Cardiac muscle cell (in vitro differentiated cells and primary cell): ENCODE measurements at regions not wholly inside any gene's neighbourhood (a gene's known extent, or its start where the extent isn't known, plus 50 kb on each side); places are given as distances from the start of the nearest gene placed in this dataset.

Experiments
- DNase-seq, 2 donors: peaks; one replicate each; pipeline versions ENCODE4 v3.0.0 to v3.0.0-alpha.2; 2010 to 2017; ENCODE audit warnings: low read depth in 1 of 2, low spot score in 1 of 2
- H3K27ac ChIP-seq: fragments of 200-600 bp; sonication (generic); 2 replicates; pipeline ENCODE4 v1.5.1; 2016
- H3K27me3 ChIP-seq: fragments of 200-600 bp; sonication (generic); 2 replicates; pipeline ENCODE4 v1.6.0; 2016; ENCODE audit warnings: control low read depth
- H3K36me3 ChIP-seq: fragments of 200-600 bp; sonication (generic); 2 replicates; pipeline ENCODE4 v1.5.1; 2016; ENCODE audit warnings: control low read depth
- H3K4me1 ChIP-seq: fragments of 200-600 bp; sonication (generic); 2 replicates; pipeline ENCODE4 v1.8.1; 2017; ENCODE audit warnings: low read depth, mild to moderate bottlenecking, mixed run types
- H3K4me3 ChIP-seq: fragments of 200-600 bp; sonication (generic); 2 replicates; pipeline ENCODE4 v1.5.1; 2016; ENCODE audit warnings: mild to moderate bottlenecking
- H3K9me3 ChIP-seq: fragments of 200-600 bp; sonication (generic); 2 replicates; pipeline ENCODE4 v1.5.1; 2017; ENCODE audit warnings: low read depth, mild to moderate bottlenecking, control low read depth
- TF ChIP-seq, protein P1 (sequence below): IDR thresholded peaks from 2 replicates; pipeline ENCODE4 v1.5.1; 2012; ENCODE audit warnings: low read depth, mild to moderate bottlenecking, low read length

DNA sequence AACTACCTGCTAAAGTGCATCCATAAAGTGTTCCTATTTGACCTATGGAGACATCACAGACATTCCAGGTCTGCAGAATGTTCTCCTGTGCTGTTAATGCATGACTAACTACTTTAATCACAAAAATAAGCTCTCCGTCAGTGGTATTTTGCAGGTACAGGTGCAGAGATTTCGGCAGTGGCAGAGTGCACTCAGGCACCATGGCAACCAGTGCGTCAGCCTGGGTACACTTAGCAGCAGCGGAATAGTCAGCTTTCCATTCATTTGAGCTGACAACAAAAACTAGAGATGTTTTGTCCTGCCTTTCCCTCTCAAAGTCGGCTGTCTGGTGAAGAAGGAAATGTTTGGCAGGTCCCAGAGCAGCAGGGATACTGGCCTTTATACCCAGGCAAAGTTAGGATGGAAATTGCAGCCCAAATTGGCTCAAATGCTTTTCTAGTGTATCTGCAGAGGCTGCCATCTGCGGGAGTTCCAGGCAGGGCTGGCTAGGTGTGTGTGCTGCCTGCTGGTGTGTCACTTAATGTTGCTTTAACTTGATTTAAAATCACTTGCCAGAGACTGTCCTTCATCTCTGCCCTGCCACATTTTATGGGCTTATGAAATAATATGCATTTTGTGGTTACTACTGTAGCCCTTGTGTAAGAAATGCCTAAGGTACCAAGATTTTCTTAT lies 195.8 kb downstream of the RAP2A start:
- no peaks in the 10 kb centered on the region for H3K9me3 ChIP-seq
- no peak overlapping the region for H3K4me3 ChIP-seq
- no peak for DNase-seq
- H3K27me3 ChIP-seq: no peaks in the 10 kb centered on the region
- no peaks in the 10 kb centered on the region for H3K36me3 ChIP-seq
- H3K4me1 ChIP-seq: no peaks in the 10 kb centered on the region
- no peak overlapping the region for H3K27ac ChIP-seq
- TF ChIP-seq, protein P1, sequence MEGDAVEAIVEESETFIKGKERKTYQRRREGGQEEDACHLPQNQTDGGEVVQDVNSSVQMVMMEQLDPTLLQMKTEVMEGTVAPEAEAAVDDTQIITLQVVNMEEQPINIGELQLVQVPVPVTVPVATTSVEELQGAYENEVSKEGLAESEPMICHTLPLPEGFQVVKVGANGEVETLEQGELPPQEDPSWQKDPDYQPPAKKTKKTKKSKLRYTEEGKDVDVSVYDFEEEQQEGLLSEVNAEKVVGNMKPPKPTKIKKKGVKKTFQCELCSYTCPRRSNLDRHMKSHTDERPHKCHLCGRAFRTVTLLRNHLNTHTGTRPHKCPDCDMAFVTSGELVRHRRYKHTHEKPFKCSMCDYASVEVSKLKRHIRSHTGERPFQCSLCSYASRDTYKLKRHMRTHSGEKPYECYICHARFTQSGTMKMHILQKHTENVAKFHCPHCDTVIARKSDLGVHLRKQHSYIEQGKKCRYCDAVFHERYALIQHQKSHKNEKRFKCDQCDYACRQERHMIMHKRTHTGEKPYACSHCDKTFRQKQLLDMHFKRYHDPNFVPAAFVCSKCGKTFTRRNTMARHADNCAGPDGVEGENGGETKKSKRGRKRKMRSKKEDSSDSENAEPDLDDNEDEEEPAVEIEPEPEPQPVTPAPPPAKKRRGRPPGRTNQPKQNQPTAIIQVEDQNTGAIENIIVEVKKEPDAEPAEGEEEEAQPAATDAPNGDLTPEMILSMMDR: no peak

DNA sequence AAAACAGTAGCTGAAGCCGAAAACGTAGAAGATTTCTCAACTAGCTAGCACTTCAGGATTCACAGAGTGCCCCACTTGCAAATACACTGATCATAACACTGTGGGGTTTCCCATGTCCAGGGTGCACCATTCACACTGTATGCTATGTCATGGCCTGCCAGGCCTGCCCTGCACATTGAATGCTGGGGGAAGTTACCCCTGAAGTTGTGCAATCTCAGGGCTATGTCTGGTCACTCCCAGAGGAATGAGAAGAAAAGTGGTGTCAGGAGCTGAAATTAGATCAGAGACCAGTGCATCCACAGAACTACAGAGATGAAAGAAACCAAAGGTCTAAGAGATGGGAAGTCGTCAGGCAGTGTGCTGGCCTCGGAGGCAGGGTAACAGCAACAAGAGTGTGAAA lies 196.8 kb downstream of the RAP2A start:
- no peaks in the 10 kb centered on the region for H3K4me1 ChIP-seq
- no peaks in the 10 kb centered on the region for H3K27me3 ChIP-seq
- no peak overlapping the region for H3K4me3 ChIP-seq
- H3K36me3 ChIP-seq: no peaks in the 10 kb centered on the region
- TF ChIP-seq, protein P1: no peak
- H3K9me3 ChIP-seq: no peaks in the 10 kb centered on the region
- peak in 1 of 2 donors; percentile 9 for DNase-seq
- H3K27ac ChIP-seq: no peak overlapping the region

DNA sequence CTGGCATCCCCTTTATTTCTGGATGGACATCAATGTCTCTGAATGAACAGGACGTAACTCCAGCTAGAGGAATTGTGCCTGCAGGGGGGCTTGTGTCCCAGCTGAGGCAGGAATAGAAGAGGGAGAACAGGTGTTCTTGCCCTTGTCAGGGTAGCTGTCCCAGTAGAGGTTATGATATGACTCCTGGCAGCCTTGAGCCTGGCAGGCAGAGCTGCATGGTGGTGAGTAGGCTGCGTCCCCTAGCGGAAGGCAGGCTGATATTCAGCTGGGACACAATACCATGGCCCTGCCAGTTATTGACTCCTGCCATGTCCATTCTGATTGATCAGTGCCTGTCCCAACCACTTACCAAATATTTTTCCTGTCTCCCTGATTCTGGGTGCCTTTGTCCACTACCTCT lies 197.2 kb downstream of the RAP2A start:
- Histone ChIP-seq H3K36me3 (no peaks in the 10 kb centered on the region), H3K9me3 (no peaks in the 10 kb centered on the region), H3K4me3 (no peak overlapping the region), H3K27ac (no peak overlapping the region), H3K27me3 (no peaks in the 10 kb centered on the region), H3K4me1 (no peaks in the 10 kb centered on the region)
- TF ChIP-seq, protein P1: no peak
- no peak for DNase-seq

DNA sequence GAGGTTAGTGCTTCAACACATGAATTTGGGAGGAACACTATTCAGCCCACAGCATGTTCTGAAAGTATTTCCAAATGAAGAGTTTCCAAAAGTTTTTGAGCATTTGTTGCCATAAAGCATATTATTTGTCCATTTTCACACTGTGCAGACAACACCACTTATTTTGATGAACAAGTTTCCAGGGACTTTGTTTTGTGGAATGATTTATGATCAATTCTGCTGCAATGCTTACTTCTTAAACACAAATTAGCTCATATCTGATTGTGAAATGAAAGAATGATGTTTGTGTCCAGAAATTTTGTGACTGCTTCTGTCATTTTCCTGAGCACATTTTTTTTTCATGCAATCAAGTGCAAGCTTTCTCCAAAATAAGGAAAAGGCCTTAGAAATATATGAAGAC lies 205.3 kb downstream of the RAP2A start:
- Histone ChIP-seq H3K36me3 (no peaks in the 10 kb centered on the region), H3K9me3 (no peaks in the 10 kb centered on the region), H3K27me3 (no peaks in the 10 kb centered on the region), H3K4me1 (peaks cover 5% of the 10 kb centered on the region), H3K4me3 (no peak overlapping the region), H3K27ac (no peak overlapping the region)
- no peak for DNase-seq
- TF ChIP-seq, protein P1: no peak

DNA sequence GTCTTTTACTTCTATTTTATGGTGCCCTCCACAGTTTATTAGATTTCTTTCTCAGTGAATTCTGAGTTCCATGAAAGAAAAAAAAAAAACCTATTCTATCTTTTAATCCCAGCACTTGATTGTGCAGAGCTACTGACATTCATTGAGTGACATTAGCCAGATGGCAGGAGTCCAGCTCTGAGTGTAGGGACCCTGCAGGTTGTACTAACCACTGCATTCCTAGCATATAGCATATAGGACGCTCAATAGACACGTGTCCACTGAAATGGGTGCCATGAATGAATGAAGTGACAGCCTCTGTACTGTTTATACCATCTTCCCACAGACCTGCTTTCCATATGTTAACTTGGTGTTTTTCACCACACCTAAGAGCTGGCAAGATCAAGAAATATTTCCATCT lies 206.3 kb downstream of the RAP2A start:
- H3K27me3 ChIP-seq: no peaks in the 10 kb centered on the region
- H3K36me3 ChIP-seq: no peaks in the 10 kb centered on the region
- H3K4me3 ChIP-seq: no peak overlapping the region
- peak in 1 of 2 donors; percentile 64 for DNase-seq
- TF ChIP-seq, protein P1: no peak
- H3K4me1 ChIP-seq: peaks cover 5% of the 10 kb centered on the region
- H3K9me3 ChIP-seq: no peaks in the 10 kb centered on the region
- no peak overlapping the region for H3K27ac ChIP-seq
